ENCODE measurements at regions not wholly inside any gene's neighbourhood (a gene's known extent, or its start where the extent isn't known, plus 50 kb on each side); places are given as distances from the start of the nearest gene placed in this dataset.

DNA sequence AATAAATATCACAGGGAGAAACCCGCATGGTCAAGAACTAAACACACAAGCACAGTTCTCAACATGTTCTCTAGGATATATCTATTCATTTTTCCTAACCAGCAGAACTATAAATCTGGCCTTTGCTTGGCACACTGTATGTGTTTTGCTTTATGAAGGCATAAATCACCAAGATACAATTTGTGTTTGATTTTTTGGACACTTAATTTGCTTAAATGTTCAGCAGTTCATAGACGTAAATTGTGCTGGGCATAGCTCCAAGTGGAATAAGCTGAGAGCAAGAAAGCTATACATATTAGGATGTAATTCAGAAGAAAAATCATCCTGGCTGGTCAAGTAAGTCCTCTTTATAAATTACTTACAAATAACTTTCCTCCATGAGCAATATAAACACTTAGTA lies 341.5 kb upstream of the ATP5MC3 start:
- Histone ChIP-seq H3K4ac (ENCODE audit: low read length) (no peak overlapping the region), H3K9ac (ENCODE audit: low read depth, low read length, poor library complexity) (no peak overlapping the region), H3K79me1 (ENCODE audit: low read depth, low read length) (no peaks in the 10 kb centered on the region), H3K27me3 (ENCODE audit: control insufficient read depth in 3 of 3, insufficient read depth in 3 of 3, low read depth in 1 of 3, low read length in 3 of 3) (no peaks in the 10 kb centered on the region), H3K27ac (replicated peaks; ENCODE audit: low read length) (no peak overlapping the region), H4K91ac (ENCODE audit: low read depth, low read length, poor library complexity) (no peak overlapping the region), H2BK15ac (ENCODE audit: low read length) (no peak overlapping the region), H3K4me2 (ENCODE audit: insufficient read depth, low read length, poor library complexity, severe bottlenecking) (no peak overlapping the region), H3K23ac (ENCODE audit: low read depth, low read length, poor library complexity) (no peak overlapping the region), H3K18ac (ENCODE audit: low read length) (no peak overlapping the region), H3K9me3 (replicated peaks in 1 of 2; ENCODE audit: control insufficient read depth in 2 of 2, insufficient read depth in 1 of 2, low read depth in 1 of 2, low read length in 2 of 2) (no peaks in the 10 kb centered on the region), H3K36me3 (replicated peaks in 1 of 2; ENCODE audit: control insufficient read depth in 2 of 2, insufficient read depth in 2 of 2, low read length in 2 of 2) (no peaks in the 10 kb centered on the region), H2BK120ac (ENCODE audit: low read depth, low read length) (no peak overlapping the region), H4K8ac (ENCODE audit: low read depth, low read length) (no peak overlapping the region), H2AK5ac (ENCODE audit: low read depth, low read length) (no peak overlapping the region), H3K4me1 (ENCODE audit: control insufficient read depth in 2 of 2, insufficient read depth in 1 of 2, low read depth in 1 of 2, low read length in 2 of 2) (no peaks in the 10 kb centered on the region), H3K14ac (ENCODE audit: low read length) (no peak overlapping the region), H2BK12ac (ENCODE audit: low read length) (no peak overlapping the region), H2BK5ac (ENCODE audit: low read length) (no peak overlapping the region), H2AFZ (ENCODE audit: low read length) (no peak overlapping the region), H3K4me3 (ENCODE audit: low read length in 2 of 2) (no peak overlapping the region)
- no CpG with 5 or more reads among the region's 2 CpGs for WGBS, 2 donors (ENCODE audit: extremely low coverage in 2 of 2, insufficient read length in 2 of 2, insufficient replicate concordance in 1 of 2)
- DNase-seq (ENCODE audit: low spot score): no peak

DNA sequence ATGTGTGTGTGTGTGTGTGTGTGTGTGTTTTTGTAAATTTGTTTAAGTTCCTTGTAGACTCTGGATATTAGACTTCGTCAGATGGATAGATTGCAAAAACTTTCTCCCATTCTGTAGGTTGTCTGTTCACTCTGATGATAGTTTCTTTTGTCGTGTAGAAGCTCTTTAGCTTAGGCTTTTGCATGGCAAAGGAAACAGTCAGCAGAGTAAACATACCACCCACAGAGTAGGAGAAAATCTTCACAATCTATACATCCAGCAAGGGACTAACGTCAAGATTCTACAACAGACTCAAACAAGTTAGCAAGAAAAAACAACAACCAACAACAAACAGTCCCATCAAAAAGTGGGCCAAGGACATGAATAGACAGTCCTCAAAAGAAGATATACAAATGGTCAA lies 336.7 kb upstream of the ATP5MC3 start:
- DNase-seq (ENCODE audit: low spot score): no peak
- no peaks in the 10 kb centered on the region for H3K27me3 ChIP-seq (ENCODE audit: control insufficient read depth in 3 of 3, insufficient read depth in 3 of 3, low read depth in 1 of 3, low read length in 3 of 3)
- no peak overlapping the region for H3K4me2 ChIP-seq (ENCODE audit: insufficient read depth, low read length, poor library complexity, severe bottlenecking)
- no CpG with 5 or more reads among the region's 3 CpGs for WGBS, 2 donors (ENCODE audit: extremely low coverage in 2 of 2, insufficient read length in 2 of 2, insufficient replicate concordance in 1 of 2)
- H3K4me1 ChIP-seq (ENCODE audit: control insufficient read depth in 2 of 2, insufficient read depth in 1 of 2, low read depth in 1 of 2, low read length in 2 of 2): no peaks in the 10 kb centered on the region
- no peak overlapping the region for H2AK5ac ChIP-seq (ENCODE audit: low read depth, low read length)
- no peak overlapping the region for H3K4ac ChIP-seq (ENCODE audit: low read length)
- H2BK5ac ChIP-seq (ENCODE audit: low read length): no peak overlapping the region
- no peak overlapping the region for H3K18ac ChIP-seq (ENCODE audit: low read length)
- no peak overlapping the region for H3K14ac ChIP-seq (ENCODE audit: low read length)
- no peak overlapping the region for H4K8ac ChIP-seq (ENCODE audit: low read depth, low read length)
- H3K36me3 ChIP-seq (replicated peaks in 1 of 2; ENCODE audit: control insufficient read depth in 2 of 2, insufficient read depth in 2 of 2, low read length in 2 of 2): no peaks in the 10 kb centered on the region
- no peak overlapping the region for H3K4me3 ChIP-seq (ENCODE audit: low read length in 2 of 2)
- no peak overlapping the region for H3K9ac ChIP-seq (ENCODE audit: low read depth, low read length, poor library complexity)
- no peak overlapping the region for H2BK15ac ChIP-seq (ENCODE audit: low read length)
- no peaks in the 10 kb centered on the region for H3K79me1 ChIP-seq (ENCODE audit: low read depth, low read length)
- no peak overlapping the region for H4K91ac ChIP-seq (ENCODE audit: low read depth, low read length, poor library complexity)
- no peak overlapping the region for H2BK12ac ChIP-seq (ENCODE audit: low read length)
- H2BK120ac ChIP-seq (ENCODE audit: low read depth, low read length): no peak overlapping the region
- H3K27ac ChIP-seq (replicated peaks; ENCODE audit: low read length): no peak overlapping the region
- H2AFZ ChIP-seq (ENCODE audit: low read length): no peak overlapping the region
- no peak overlapping the region for H3K23ac ChIP-seq (ENCODE audit: low read depth, low read length, poor library complexity)
- no peaks in the 10 kb centered on the region for H3K9me3 ChIP-seq (replicated peaks in 1 of 2; ENCODE audit: control insufficient read depth in 2 of 2, insufficient read depth in 1 of 2, low read depth in 1 of 2, low read length in 2 of 2)

DNA sequence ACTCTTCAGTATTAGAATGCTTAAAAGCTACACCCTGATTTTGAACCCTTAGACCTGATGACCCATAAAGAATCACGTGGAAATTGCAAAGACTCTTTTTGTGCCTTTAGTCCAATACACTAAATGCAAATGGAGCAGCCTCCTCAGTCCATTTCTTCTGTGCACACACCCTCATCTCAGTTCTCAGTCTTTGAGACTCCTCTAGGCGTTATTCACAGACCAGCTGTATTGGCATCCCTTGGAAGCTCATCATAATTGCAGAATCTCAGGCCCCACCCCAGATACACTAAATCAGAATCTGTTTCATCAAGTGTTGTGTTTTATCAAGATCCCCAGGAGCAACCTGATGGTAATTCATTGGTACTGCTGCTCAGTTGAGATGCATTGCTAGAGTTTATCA lies 335.0 kb upstream of the ATP5MC3 start:
- Histone ChIP-seq H2BK15ac (ENCODE audit: low read length) (no peak overlapping the region), H3K9ac (ENCODE audit: low read depth, low read length, poor library complexity) (no peak overlapping the region), H3K27me3 (ENCODE audit: control insufficient read depth in 3 of 3, insufficient read depth in 3 of 3, low read depth in 1 of 3, low read length in 3 of 3) (no peaks in the 10 kb centered on the region), H3K79me1 (ENCODE audit: low read depth, low read length) (no peaks in the 10 kb centered on the region), H2BK5ac (ENCODE audit: low read length) (no peak overlapping the region), H3K23ac (ENCODE audit: low read depth, low read length, poor library complexity) (no peak overlapping the region), H2AFZ (ENCODE audit: low read length) (no peak overlapping the region), H3K9me3 (replicated peaks in 1 of 2; ENCODE audit: control insufficient read depth in 2 of 2, insufficient read depth in 1 of 2, low read depth in 1 of 2, low read length in 2 of 2) (no peaks in the 10 kb centered on the region), H4K8ac (ENCODE audit: low read depth, low read length) (no peak overlapping the region), H2BK12ac (ENCODE audit: low read length) (no peak overlapping the region), H4K91ac (ENCODE audit: low read depth, low read length, poor library complexity) (no peak overlapping the region), H3K4me1 (ENCODE audit: control insufficient read depth in 2 of 2, insufficient read depth in 1 of 2, low read depth in 1 of 2, low read length in 2 of 2) (no peaks in the 10 kb centered on the region), H3K4me3 (ENCODE audit: low read length in 2 of 2) (no peak overlapping the region), H3K4me2 (ENCODE audit: insufficient read depth, low read length, poor library complexity, severe bottlenecking) (no peak overlapping the region), H2BK120ac (ENCODE audit: low read depth, low read length) (no peak overlapping the region), H3K4ac (ENCODE audit: low read length) (no peak overlapping the region), H3K27ac (replicated peaks; ENCODE audit: low read length) (no peak overlapping the region), H2AK5ac (ENCODE audit: low read depth, low read length) (no peak overlapping the region), H3K18ac (ENCODE audit: low read length) (no peak overlapping the region), H3K36me3 (replicated peaks in 1 of 2; ENCODE audit: control insufficient read depth in 2 of 2, insufficient read depth in 2 of 2, low read length in 2 of 2) (no peaks in the 10 kb centered on the region), H3K14ac (ENCODE audit: low read length) (no peak overlapping the region)
- DNase-seq (ENCODE audit: low spot score): no peak
- WGBS, 2 donors (ENCODE audit: extremely low coverage in 2 of 2, insufficient read length in 2 of 2, insufficient replicate concordance in 1 of 2): no CpG with 5 or more reads among the region's 2 CpGs

DNA sequence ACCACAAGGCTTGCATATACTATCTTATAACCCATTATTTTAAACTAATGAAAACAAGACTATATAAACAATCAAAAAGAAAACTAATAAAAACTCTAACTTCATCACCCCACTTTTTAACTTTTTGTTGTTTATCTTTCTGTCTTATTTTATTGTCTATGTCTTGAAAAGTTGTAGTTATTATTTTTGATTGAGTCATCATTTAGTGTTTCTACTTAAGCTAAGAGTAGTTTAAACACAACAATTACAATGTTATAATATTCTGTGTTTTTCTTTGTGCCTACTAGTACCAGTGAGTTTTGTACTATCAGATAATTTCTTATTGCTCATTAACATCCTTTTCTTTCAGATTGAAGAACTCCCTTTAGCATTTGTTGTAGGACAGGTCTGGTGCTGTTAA lies 318.7 kb upstream of the ATP5MC3 start:
- no peaks in the 10 kb centered on the region for H3K36me3 ChIP-seq (replicated peaks in 1 of 2; ENCODE audit: control insufficient read depth in 2 of 2, insufficient read depth in 2 of 2, low read length in 2 of 2)
- H3K9ac ChIP-seq (ENCODE audit: low read depth, low read length, poor library complexity): no peak overlapping the region
- H3K18ac ChIP-seq (ENCODE audit: low read length): no peak overlapping the region
- no peak overlapping the region for H3K4me2 ChIP-seq (ENCODE audit: insufficient read depth, low read length, poor library complexity, severe bottlenecking)
- no peak overlapping the region for H3K27ac ChIP-seq (replicated peaks; ENCODE audit: low read length)
- no peak for DNase-seq (ENCODE audit: low spot score)
- no peak overlapping the region for H3K14ac ChIP-seq (ENCODE audit: low read length)
- no peak overlapping the region for H4K91ac ChIP-seq (ENCODE audit: low read depth, low read length, poor library complexity)
- H3K27me3 ChIP-seq (ENCODE audit: control insufficient read depth in 3 of 3, insufficient read depth in 3 of 3, low read depth in 1 of 3, low read length in 3 of 3): no peaks in the 10 kb centered on the region
- peaks cover 0 to 1% of the 10 kb centered on the region in 2 donors for H3K4me1 ChIP-seq (ENCODE audit: control insufficient read depth in 2 of 2, insufficient read depth in 1 of 2, low read depth in 1 of 2, low read length in 2 of 2)
- H2AFZ ChIP-seq (ENCODE audit: low read length): no peak overlapping the region
- H2BK15ac ChIP-seq (ENCODE audit: low read length): no peak overlapping the region
- peaks cover 0 to 2% of the 10 kb centered on the region in 2 donors for H3K9me3 ChIP-seq (replicated peaks in 1 of 2; ENCODE audit: control insufficient read depth in 2 of 2, insufficient read depth in 1 of 2, low read depth in 1 of 2, low read length in 2 of 2)
- H3K23ac ChIP-seq (ENCODE audit: low read depth, low read length, poor library complexity): no peak overlapping the region
- no peaks in the 10 kb centered on the region for H3K79me1 ChIP-seq (ENCODE audit: low read depth, low read length)
- H3K4me3 ChIP-seq (ENCODE audit: low read length in 2 of 2): no peak overlapping the region
- H4K8ac ChIP-seq (ENCODE audit: low read depth, low read length): no peak overlapping the region
- H2BK12ac ChIP-seq (ENCODE audit: low read length): no peak overlapping the region
- no peak overlapping the region for H2BK120ac ChIP-seq (ENCODE audit: low read depth, low read length)
- H3K4ac ChIP-seq (ENCODE audit: low read length): no peak overlapping the region
- no peak overlapping the region for H2AK5ac ChIP-seq (ENCODE audit: low read depth, low read length)
- H2BK5ac ChIP-seq (ENCODE audit: low read length): no peak overlapping the region

Measured in neuronal stem cell (in vitro differentiated cells).